ENCODE measurements at regions not wholly inside any gene's neighbourhood (a gene's known extent, or its start where the extent isn't known, plus 50 kb on each side); places are given as distances from the start of the nearest gene placed in this dataset.
"Not testable (repeated sequence)": the region's sequence is repeated elsewhere in the genome, so short reads cannot be mapped to it uniquely, and the experiment has no call there.

GRCh38 chr7:96770758-96771157, 61.1 kb upstream of the SEM1 start:
- H3K27me3 ChIP-seq (ENCODE audit: control insufficient read depth in 2 of 2, insufficient read depth in 2 of 2, low read length in 2 of 2): no peaks in the 10 kb centered on the region
- no peak overlapping the region for H3K27ac ChIP-seq (ENCODE audit: low read depth in 2 of 2, low read length in 2 of 2)
- no peaks in the 10 kb centered on the region for H3K36me3 ChIP-seq (ENCODE audit: control insufficient read depth in 2 of 2, insufficient read depth in 2 of 2, low read length in 2 of 2)
- H3K4me1 ChIP-seq (ENCODE audit: control insufficient read depth in 2 of 2, insufficient read depth in 2 of 2, low read length in 2 of 2): no peaks in the 10 kb centered on the region
- no peaks in the 10 kb centered on the region for H3K9me3 ChIP-seq (ENCODE audit: control insufficient read depth in 2 of 2, low read length in 2 of 2)
- no peak overlapping the region for H3K9ac ChIP-seq (ENCODE audit: low read depth in 1 of 2, low read length in 2 of 2)
- no peak overlapping the region for H3K4me3 ChIP-seq (ENCODE audit: low read length in 2 of 2)

- Histone ChIP-seq H3K36me3 (ENCODE audit: control insufficient read depth in 2 of 2, insufficient read depth in 2 of 2, low read length in 2 of 2) (no peaks in the 10 kb centered on the region), H3K9ac (ENCODE audit: low read depth in 1 of 2, low read length in 2 of 2) (no peak overlapping the region), H3K4me1 (ENCODE audit: control insufficient read depth in 2 of 2, insufficient read depth in 2 of 2, low read length in 2 of 2) (no peaks in the 10 kb centered on the region), H3K4me3 (ENCODE audit: low read length in 2 of 2) (no peak overlapping the region), H3K27me3 (ENCODE audit: control insufficient read depth in 2 of 2, insufficient read depth in 2 of 2, low read length in 2 of 2) (no peaks in the 10 kb centered on the region), H3K27ac (ENCODE audit: low read depth in 2 of 2, low read length in 2 of 2) (no peak overlapping the region), H3K9me3 (ENCODE audit: control insufficient read depth in 2 of 2, low read length in 2 of 2) (no peaks in the 10 kb centered on the region)
Measured at GRCh38 chr7:96772139-96772694, 62.6 kb upstream of the SEM1 start.

DNA sequence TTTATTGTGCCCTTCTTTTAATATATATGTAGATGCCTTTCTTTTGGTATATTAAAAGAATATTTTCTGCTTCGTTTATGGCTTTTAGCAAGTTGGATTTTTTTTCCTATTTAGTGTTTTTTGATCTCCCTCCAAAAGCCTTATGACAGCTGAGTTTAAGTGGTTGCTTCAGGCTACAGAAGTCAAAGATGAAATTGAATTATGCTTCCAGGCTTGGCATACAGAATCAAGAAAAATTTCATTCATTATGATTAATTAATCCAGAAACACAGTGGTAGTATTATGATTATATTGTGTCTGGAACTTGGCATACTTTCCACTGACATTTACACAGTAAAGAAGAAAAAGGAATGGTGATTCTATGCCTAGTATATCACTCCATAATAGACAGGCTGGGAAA, 63.8 kb upstream of the SEM1 start:
- no peak overlapping the region for H3K4me3 ChIP-seq (ENCODE audit: low read length in 2 of 2)
- H3K4me1 ChIP-seq (ENCODE audit: control insufficient read depth in 2 of 2, insufficient read depth in 2 of 2, low read length in 2 of 2): no peaks in the 10 kb centered on the region
- no peak overlapping the region for H3K27ac ChIP-seq (ENCODE audit: low read depth in 2 of 2, low read length in 2 of 2)
- no peaks in the 10 kb centered on the region for H3K9me3 ChIP-seq (ENCODE audit: control insufficient read depth in 2 of 2, low read length in 2 of 2)
- H3K36me3 ChIP-seq (ENCODE audit: control insufficient read depth in 2 of 2, insufficient read depth in 2 of 2, low read length in 2 of 2): no peaks in the 10 kb centered on the region
- H3K27me3 ChIP-seq (ENCODE audit: control insufficient read depth in 2 of 2, insufficient read depth in 2 of 2, low read length in 2 of 2): no peaks in the 10 kb centered on the region
- H3K9ac ChIP-seq (ENCODE audit: low read depth in 1 of 2, low read length in 2 of 2): no peak overlapping the region

DNA sequence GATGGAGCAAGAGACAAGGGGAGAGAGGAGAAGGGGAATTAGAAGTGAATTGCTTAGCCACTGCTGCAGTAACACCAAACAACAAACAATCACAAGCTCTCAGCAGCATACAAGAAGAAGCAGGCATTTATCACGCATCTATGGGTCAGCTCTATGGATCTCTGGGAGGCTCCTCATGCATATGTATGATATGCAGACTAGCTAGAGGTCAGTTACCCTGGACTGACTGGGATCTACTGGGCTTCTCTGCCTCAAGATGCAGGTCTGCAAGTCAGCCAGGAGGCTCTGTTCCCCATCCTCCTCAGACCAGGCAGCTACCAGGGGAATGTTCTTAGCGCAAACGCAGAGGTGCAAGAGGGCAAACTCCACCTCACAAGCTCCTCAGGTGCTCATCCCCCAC, 64.7 kb upstream of the SEM1 start:
- Histone ChIP-seq H3K9me3 (ENCODE audit: control insufficient read depth in 2 of 2, low read length in 2 of 2) (no peaks in the 10 kb centered on the region), H3K9ac (ENCODE audit: low read depth in 1 of 2, low read length in 2 of 2) (no peak overlapping the region), H3K4me3 (ENCODE audit: low read length in 2 of 2) (no peak overlapping the region), H3K27me3 (ENCODE audit: control insufficient read depth in 2 of 2, insufficient read depth in 2 of 2, low read length in 2 of 2) (no peaks in the 10 kb centered on the region), H3K36me3 (ENCODE audit: control insufficient read depth in 2 of 2, insufficient read depth in 2 of 2, low read length in 2 of 2) (no peaks in the 10 kb centered on the region), H3K27ac (ENCODE audit: low read depth in 2 of 2, low read length in 2 of 2) (no peak overlapping the region), H3K4me1 (ENCODE audit: control insufficient read depth in 2 of 2, insufficient read depth in 2 of 2, low read length in 2 of 2) (no peaks in the 10 kb centered on the region)

DNA sequence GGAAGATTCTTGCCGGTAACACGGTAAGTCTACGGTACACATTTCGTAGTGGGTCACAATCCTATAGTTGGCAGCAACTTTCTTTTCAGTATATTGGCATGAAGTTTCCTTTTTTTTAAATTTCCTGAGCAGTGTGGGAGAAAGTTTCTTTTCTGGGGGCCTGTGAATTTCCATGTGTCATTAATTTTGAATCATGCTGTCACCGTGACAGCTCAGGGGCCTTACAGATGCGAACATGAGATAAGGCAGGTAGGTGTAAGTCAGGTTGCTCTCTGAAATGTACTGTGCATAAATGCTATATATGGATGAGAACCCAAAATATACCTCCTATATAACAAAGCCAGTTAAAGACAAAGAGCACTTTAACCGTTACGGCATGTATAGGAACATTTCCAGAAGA, 65.4 kb upstream of the SEM1 start:
- Histone ChIP-seq H3K27me3 (ENCODE audit: control insufficient read depth in 2 of 2, insufficient read depth in 2 of 2, low read length in 2 of 2) (no peaks in the 10 kb centered on the region), H3K27ac (ENCODE audit: low read depth in 2 of 2, low read length in 2 of 2) (no peak overlapping the region), H3K4me3 (ENCODE audit: low read length in 2 of 2) (no peak overlapping the region), H3K9me3 (ENCODE audit: control insufficient read depth in 2 of 2, low read length in 2 of 2) (no peaks in the 10 kb centered on the region), H3K9ac (ENCODE audit: low read depth in 1 of 2, low read length in 2 of 2) (no peak overlapping the region), H3K4me1 (ENCODE audit: control insufficient read depth in 2 of 2, insufficient read depth in 2 of 2, low read length in 2 of 2) (no peaks in the 10 kb centered on the region), H3K36me3 (ENCODE audit: control insufficient read depth in 2 of 2, insufficient read depth in 2 of 2, low read length in 2 of 2) (no peaks in the 10 kb centered on the region)

- no peaks in the 10 kb centered on the region for H3K36me3 ChIP-seq (ENCODE audit: control insufficient read depth in 2 of 2, insufficient read depth in 2 of 2, low read length in 2 of 2)
- no peak overlapping the region for H3K4me3 ChIP-seq (ENCODE audit: low read length in 2 of 2)
- no peaks in the 10 kb centered on the region for H3K9me3 ChIP-seq (ENCODE audit: control insufficient read depth in 2 of 2, low read length in 2 of 2)
- no peaks in the 10 kb centered on the region for H3K4me1 ChIP-seq (ENCODE audit: control insufficient read depth in 2 of 2, insufficient read depth in 2 of 2, low read length in 2 of 2)
- H3K27me3 ChIP-seq (ENCODE audit: control insufficient read depth in 2 of 2, insufficient read depth in 2 of 2, low read length in 2 of 2): no peaks in the 10 kb centered on the region
- H3K9ac ChIP-seq (ENCODE audit: low read depth in 1 of 2, low read length in 2 of 2): no peak overlapping the region
- no peak overlapping the region for H3K27ac ChIP-seq (ENCODE audit: low read depth in 2 of 2, low read length in 2 of 2)
Measured at GRCh38 chr7:96778263-96778662, 68.6 kb upstream of the SEM1 start.

DNA sequence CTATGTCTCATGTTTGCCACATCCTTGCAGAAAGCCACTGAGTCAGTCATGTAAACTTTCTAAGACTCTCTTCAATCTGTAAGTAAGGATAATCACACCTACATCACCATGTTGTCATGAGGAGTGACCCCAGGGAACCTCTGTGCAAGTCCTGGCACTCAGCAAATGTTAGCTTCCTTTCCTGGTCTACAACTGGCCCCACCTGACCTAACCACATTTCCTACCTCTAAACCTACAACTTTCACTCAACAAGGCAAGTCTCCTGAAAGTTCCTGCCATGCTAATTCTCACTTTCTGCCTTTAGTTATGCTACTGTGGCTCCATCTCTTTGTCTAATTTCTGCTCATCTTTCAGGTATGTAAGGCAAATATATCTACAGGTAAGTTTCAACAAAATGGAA, 72.3 kb upstream of the SEM1 start:
- no peak overlapping the region for H3K27ac ChIP-seq (ENCODE audit: low read depth in 2 of 2, low read length in 2 of 2)
- H3K9me3 ChIP-seq (ENCODE audit: control insufficient read depth in 2 of 2, low read length in 2 of 2): no peaks in the 10 kb centered on the region
- H3K36me3 ChIP-seq (ENCODE audit: control insufficient read depth in 2 of 2, insufficient read depth in 2 of 2, low read length in 2 of 2): no peaks in the 10 kb centered on the region
- H3K4me1 ChIP-seq (ENCODE audit: control insufficient read depth in 2 of 2, insufficient read depth in 2 of 2, low read length in 2 of 2): no peaks in the 10 kb centered on the region
- no peak overlapping the region for H3K4me3 ChIP-seq (ENCODE audit: low read length in 2 of 2)
- H3K27me3 ChIP-seq (ENCODE audit: control insufficient read depth in 2 of 2, insufficient read depth in 2 of 2, low read length in 2 of 2): no peaks in the 10 kb centered on the region
- H3K9ac ChIP-seq (ENCODE audit: low read depth in 1 of 2, low read length in 2 of 2): no peak overlapping the region

DNA sequence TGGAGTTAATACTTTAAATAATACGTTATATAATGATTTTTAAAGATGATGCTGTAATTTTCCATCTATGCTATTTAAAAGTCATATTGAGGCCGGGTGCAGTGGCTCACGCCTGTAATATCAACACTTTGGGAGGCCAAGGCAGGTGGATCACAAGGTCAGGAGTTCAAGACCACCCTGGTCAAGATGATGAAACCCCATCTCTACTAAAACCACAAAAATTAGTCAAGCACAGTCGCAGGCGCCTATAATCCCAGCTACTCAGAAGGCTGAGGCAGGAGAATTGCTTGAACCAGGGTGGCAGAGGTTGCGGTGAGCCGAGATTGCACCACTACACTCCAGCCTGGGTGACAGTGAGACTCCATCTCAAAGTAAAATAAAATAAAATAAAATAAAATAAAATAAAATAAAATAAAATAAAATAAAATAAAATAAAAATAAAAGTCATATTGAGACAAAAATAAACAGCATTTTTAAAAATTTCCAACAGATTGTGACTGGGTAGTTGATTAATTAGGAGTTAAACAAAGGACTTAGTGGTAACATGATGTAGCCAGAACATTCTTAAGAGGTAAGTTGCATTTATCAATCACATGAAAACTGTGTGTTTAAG, 73.1 kb upstream of the SEM1 start:
- not testable (repeated sequence) for H3K9ac ChIP-seq (ENCODE audit: low read depth in 1 of 2, low read length in 2 of 2); H3K9me3 ChIP-seq (ENCODE audit: control insufficient read depth in 2 of 2, low read length in 2 of 2); H3K36me3 ChIP-seq (ENCODE audit: control insufficient read depth in 2 of 2, insufficient read depth in 2 of 2, low read length in 2 of 2); H3K4me3 ChIP-seq (ENCODE audit: low read length in 2 of 2); H3K27me3 ChIP-seq (ENCODE audit: control insufficient read depth in 2 of 2, insufficient read depth in 2 of 2, low read length in 2 of 2); H3K27ac ChIP-seq (ENCODE audit: low read depth in 2 of 2, low read length in 2 of 2); H3K4me1 ChIP-seq (ENCODE audit: control insufficient read depth in 2 of 2, insufficient read depth in 2 of 2, low read length in 2 of 2)

- H3K36me3 ChIP-seq (ENCODE audit: control insufficient read depth in 2 of 2, insufficient read depth in 2 of 2, low read length in 2 of 2): no peaks in the 10 kb centered on the region
- H3K4me1 ChIP-seq (ENCODE audit: control insufficient read depth in 2 of 2, insufficient read depth in 2 of 2, low read length in 2 of 2): no peaks in the 10 kb centered on the region
- no peaks in the 10 kb centered on the region for H3K9me3 ChIP-seq (ENCODE audit: control insufficient read depth in 2 of 2, low read length in 2 of 2)
- H3K27me3 ChIP-seq (ENCODE audit: control insufficient read depth in 2 of 2, insufficient read depth in 2 of 2, low read length in 2 of 2): no peaks in the 10 kb centered on the region
- H3K4me3 ChIP-seq (ENCODE audit: low read length in 2 of 2): no peak overlapping the region
- H3K9ac ChIP-seq (ENCODE audit: low read depth in 1 of 2, low read length in 2 of 2): no peak overlapping the region
- H3K27ac ChIP-seq (ENCODE audit: low read depth in 2 of 2, low read length in 2 of 2): no peak overlapping the region
Measured at GRCh38 chr7:96784597-96784996, 75.0 kb upstream of the SEM1 start.

DNA sequence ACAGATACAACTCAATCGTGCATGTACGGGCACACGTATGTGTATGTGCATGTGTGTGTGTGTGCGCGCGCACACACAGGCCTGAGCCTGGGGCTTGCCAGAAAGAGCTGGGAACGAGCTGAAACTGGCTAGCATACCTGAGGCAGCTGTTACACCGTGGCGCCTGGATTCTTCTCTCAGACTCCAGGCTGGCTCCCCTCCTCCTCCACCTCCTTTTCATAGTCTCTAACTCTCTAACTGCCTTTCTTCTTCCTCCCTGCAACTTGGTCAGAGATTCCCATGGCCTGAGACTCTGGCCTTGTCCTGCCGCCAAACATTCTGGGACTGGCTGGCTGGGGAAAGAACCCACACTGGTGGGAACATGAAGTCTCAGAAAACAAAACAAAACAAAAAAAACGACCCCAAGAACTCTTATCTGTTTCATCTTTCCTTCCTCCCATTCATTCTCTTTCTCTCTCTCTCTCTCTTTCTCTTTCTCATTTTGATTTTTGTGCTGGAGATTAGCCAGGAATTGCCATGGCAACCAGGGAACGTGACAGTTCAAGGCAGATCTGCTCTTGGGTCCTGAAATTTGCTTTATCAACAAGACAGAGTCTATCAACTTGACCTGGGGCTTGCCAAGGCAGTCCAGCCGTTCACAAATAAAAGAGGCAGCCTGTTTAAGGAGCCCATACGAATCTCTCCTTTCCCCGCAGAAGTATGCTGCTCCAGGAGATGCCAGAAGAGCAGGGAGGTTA, 76.8 kb upstream of the SEM1 start:
- H3K4me1 ChIP-seq (ENCODE audit: control insufficient read depth in 2 of 2, insufficient read depth in 2 of 2, low read length in 2 of 2): no peaks in the 10 kb centered on the region
- no peaks in the 10 kb centered on the region for H3K27me3 ChIP-seq (ENCODE audit: control insufficient read depth in 2 of 2, insufficient read depth in 2 of 2, low read length in 2 of 2)
- no peak overlapping the region for H3K9ac ChIP-seq (ENCODE audit: low read depth in 1 of 2, low read length in 2 of 2)
- no peak overlapping the region for H3K4me3 ChIP-seq (ENCODE audit: low read length in 2 of 2)
- no peak overlapping the region for H3K27ac ChIP-seq (ENCODE audit: low read depth in 2 of 2, low read length in 2 of 2)
- H3K36me3 ChIP-seq (ENCODE audit: control insufficient read depth in 2 of 2, insufficient read depth in 2 of 2, low read length in 2 of 2): no peaks in the 10 kb centered on the region
- H3K9me3 ChIP-seq (ENCODE audit: control insufficient read depth in 2 of 2, low read length in 2 of 2): no peaks in the 10 kb centered on the region
